ENCODE measurements at regions not wholly inside any gene's neighbourhood (a gene's known extent, or its start where the extent isn't known, plus 50 kb on each side); places are given as distances from the start of the nearest gene placed in this dataset.

DNA sequence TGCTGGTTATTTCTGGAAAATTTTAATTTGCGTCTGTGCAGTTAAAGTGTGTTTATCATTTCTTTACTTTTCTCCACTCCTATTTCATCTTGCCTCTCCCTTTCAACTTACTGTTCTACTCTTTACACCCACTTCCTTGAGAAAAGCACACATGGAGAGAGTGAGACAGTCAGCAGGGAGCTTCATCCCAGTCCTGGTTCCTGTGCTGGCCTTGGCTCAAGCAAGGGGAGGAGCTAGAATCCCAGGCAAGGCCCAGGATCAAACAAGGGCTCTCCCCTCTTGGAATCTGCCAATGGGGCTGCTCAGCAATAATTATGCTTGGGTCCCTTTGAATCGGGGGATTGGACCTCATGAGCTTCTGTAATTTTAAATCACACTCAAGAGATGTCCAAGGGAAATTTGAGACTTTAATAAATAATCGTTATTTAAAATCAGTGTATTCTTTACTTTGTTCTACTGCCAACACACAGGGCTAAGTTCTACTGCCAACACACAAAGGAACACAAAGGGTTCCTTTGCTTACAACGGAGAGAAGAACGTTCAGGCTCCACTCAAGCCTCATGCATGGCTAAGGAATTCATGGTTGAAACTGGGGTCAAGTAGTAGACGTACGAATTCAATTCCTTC is 439.3 kb upstream of the DAB2 start:
- WGBS, result 69% methylated on average over 7 of the region's 7 CpGs
- H3K4me3 ChIP-seq (ENCODE audit: low read depth, low read length), result no peak overlapping the region
- DNase-seq (ENCODE audit: extremely low spot score), result no peak
- no peaks in the 10 kb centered on the region for H3K4me1 ChIP-seq (ENCODE audit: insufficient read depth)
- no peaks in the 10 kb centered on the region for H3K36me3 ChIP-seq (ENCODE audit: insufficient read depth)
- no peak overlapping the region for H3K27ac ChIP-seq (ENCODE audit: low read depth)

- Histone ChIP-seq H3K27ac (ENCODE audit: low read depth) (no peak overlapping the region), H3K4me1 (ENCODE audit: insufficient read depth) (no peaks in the 10 kb centered on the region), H3K36me3 (ENCODE audit: insufficient read depth) (no peaks in the 10 kb centered on the region), H3K4me3 (ENCODE audit: low read depth, low read length) (no peak overlapping the region)
- WGBS, result 93% methylated on average over 3 of the region's 3 CpGs
- DNase-seq (ENCODE audit: extremely low spot score), result no peak
Measured at GRCh38 chr5:39857041-39857440, 432.3 kb upstream of the DAB2 start.

DNA sequence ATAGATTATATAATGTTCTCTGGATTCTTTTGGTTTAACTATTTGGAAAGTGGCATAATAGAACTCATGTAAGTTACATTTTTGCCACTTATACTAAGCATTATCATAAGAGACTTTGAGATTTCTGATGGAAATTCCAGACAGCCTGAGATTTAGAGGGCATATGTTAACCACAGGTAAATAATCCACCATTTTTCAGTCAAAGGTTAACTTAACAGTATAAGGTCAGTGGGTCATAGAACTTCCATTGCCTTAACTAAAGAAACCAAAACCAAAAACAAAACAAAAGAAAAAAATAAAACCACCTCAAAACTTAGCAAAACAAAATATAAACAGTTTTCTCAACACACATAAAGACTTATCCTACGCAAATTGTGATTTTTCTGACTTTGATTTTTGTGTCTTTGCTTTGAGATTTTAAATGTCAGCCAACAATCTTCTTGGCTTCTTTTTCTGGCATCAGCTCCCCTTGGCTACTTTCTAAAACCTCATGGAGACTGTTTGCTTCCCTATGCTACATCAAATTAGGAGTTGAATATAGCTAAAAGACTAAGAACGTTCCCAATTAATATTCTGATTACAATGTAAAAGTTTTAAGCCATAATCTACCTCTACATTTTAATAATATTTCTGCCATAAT is 430.1 kb upstream of the DAB2 start:
- Histone ChIP-seq H3K36me3 (ENCODE audit: insufficient read depth) (no peaks in the 10 kb centered on the region), H3K4me3 (ENCODE audit: low read depth, low read length) (no peak overlapping the region), H3K27ac (ENCODE audit: low read depth) (no peak overlapping the region), H3K4me1 (ENCODE audit: insufficient read depth) (no peaks in the 10 kb centered on the region)
- 68% methylated on average over 2 of the region's 2 CpGs for WGBS
- DNase-seq (ENCODE audit: extremely low spot score), result no peak

GRCh38 chr5:39850291-39850690 is 425.5 kb upstream of the DAB2 start:
- WGBS, result 73% methylated on average over 4 of the region's 4 CpGs

GRCh38 chr5:39846144-39846543 is 421.4 kb upstream of the DAB2 start:
- Histone ChIP-seq H3K36me3 (ENCODE audit: insufficient read depth) (no peaks in the 10 kb centered on the region), H3K27ac (ENCODE audit: low read depth) (no peak overlapping the region), H3K4me3 (ENCODE audit: low read depth, low read length) (no peak overlapping the region), H3K4me1 (ENCODE audit: insufficient read depth) (no peaks in the 10 kb centered on the region)
- DNase-seq (ENCODE audit: extremely low spot score), result no peak

More at GRCh38 chr5:39850291-39850690, 425.5 kb upstream of the DAB2 start:
- H3K27ac ChIP-seq (ENCODE audit: low read depth), result no peak overlapping the region
- no peaks in the 10 kb centered on the region for H3K36me3 ChIP-seq (ENCODE audit: insufficient read depth)
- H3K4me1 ChIP-seq (ENCODE audit: insufficient read depth), result no peaks in the 10 kb centered on the region
- no peak for DNase-seq (ENCODE audit: extremely low spot score)
- H3K4me3 ChIP-seq (ENCODE audit: low read depth, low read length), result no peak overlapping the region

DNA sequence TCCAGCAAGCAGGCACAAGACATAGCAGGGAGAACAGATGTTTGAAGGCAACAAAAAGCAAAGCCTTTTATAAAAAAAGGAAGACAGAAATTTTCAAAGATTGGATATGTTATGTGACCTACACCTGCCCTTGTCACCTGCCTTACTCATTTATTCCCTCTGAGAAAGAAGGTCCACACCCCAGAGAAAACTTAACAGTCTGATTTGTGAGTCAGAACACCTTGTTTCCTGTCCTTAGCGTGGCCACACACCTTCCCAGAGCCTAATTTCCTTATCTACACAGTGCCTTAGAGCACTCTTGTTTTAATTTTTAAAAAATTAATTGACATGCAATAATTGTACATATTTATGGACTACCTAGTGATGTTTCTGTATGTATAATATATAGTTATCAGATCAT is 419.0 kb upstream of the DAB2 start:
- DNase-seq (ENCODE audit: extremely low spot score), result no peak
- no peak overlapping the region for H3K27ac ChIP-seq (ENCODE audit: low read depth)
- no peaks in the 10 kb centered on the region for H3K36me3 ChIP-seq (ENCODE audit: insufficient read depth)
- H3K4me3 ChIP-seq (ENCODE audit: low read depth, low read length), result no peak overlapping the region
- no peaks in the 10 kb centered on the region for H3K4me1 ChIP-seq (ENCODE audit: insufficient read depth)
- WGBS, result 83% methylated on average over 1 of the region's 1 CpG

DNA sequence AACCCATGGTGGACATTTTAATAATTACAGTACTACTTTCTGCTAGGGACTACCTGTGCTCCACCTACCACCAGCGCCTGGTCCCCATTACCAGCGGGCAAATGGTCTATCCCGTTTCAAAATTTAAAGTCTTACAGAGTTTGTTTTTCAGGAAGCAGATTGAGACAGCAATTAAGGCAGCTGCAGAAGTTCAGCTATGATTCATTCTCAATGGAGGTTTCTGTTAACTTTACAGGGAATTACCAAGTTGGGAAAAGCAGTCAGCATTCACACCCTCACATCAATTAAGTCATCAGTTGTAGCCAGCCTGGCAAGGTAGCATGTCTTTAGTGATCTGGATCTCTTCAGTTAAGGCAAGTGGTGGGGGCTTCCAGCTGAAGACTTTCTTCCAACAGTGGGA is 410.6 kb upstream of the DAB2 start:
- Histone ChIP-seq H3K27ac (ENCODE audit: low read depth) (no peak overlapping the region), H3K36me3 (ENCODE audit: insufficient read depth) (no peaks in the 10 kb centered on the region), H3K4me1 (ENCODE audit: insufficient read depth) (no peaks in the 10 kb centered on the region), H3K4me3 (ENCODE audit: low read depth, low read length) (no peak overlapping the region)
- no peak for DNase-seq (ENCODE audit: extremely low spot score)
- WGBS, result 87% methylated on average over 3 of the region's 3 CpGs

GRCh38 chr5:39829441-39829840 is 404.7 kb upstream of the DAB2 start:
- 59% methylated on average over 1 of the region's 1 CpG for WGBS
- no peak for DNase-seq (ENCODE audit: extremely low spot score)
- no peaks in the 10 kb centered on the region for H3K4me1 ChIP-seq (ENCODE audit: insufficient read depth)

DNA sequence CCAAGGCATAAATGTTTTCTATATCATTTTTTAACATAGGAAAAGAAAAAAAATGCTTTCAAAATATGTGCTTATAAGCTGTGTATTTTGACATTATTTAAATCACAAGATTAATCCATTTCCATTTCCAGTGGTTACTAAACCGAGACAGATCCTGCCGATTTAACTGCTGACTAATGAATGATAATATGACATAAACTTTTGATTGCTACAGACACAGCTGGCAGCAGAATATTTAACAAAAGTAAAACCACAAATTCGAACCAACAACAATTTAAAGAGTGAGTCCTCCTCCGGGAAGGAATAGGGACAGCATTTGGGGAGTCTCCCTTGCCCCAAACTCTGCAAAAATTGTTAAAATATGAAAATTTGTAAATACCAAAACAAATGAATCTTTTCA is 401.3 kb upstream of the DAB2 start:
- DNase-seq (ENCODE audit: extremely low spot score), result no peak
- no peaks in the 10 kb centered on the region for H3K4me1 ChIP-seq (ENCODE audit: insufficient read depth)
- H3K27ac ChIP-seq (ENCODE audit: low read depth), result no peak overlapping the region
- H3K36me3 ChIP-seq (ENCODE audit: insufficient read depth), result no peaks in the 10 kb centered on the region
- H3K4me3 ChIP-seq (ENCODE audit: low read depth, low read length), result no peak overlapping the region
- 85% methylated on average over 4 of the region's 4 CpGs for WGBS

More at GRCh38 chr5:39829441-39829840, 404.7 kb upstream of the DAB2 start:
- Histone ChIP-seq H3K4me3 (ENCODE audit: low read depth, low read length) (no peak overlapping the region), H3K36me3 (ENCODE audit: insufficient read depth) (no peaks in the 10 kb centered on the region), H3K27ac (ENCODE audit: low read depth) (no peak overlapping the region)

GRCh38 chr5:39825301-39825700 is 400.5 kb upstream of the DAB2 start:
- H3K36me3 ChIP-seq (ENCODE audit: insufficient read depth), result no peaks in the 10 kb centered on the region
- WGBS, result 61% methylated on average over 3 of the region's 3 CpGs
- H3K27ac ChIP-seq (ENCODE audit: low read depth), result no peak overlapping the region
- no peaks in the 10 kb centered on the region for H3K4me1 ChIP-seq (ENCODE audit: insufficient read depth)
- DNase-seq (ENCODE audit: extremely low spot score), result no peak
- H3K4me3 ChIP-seq (ENCODE audit: low read depth, low read length), result no peak overlapping the region

DNA sequence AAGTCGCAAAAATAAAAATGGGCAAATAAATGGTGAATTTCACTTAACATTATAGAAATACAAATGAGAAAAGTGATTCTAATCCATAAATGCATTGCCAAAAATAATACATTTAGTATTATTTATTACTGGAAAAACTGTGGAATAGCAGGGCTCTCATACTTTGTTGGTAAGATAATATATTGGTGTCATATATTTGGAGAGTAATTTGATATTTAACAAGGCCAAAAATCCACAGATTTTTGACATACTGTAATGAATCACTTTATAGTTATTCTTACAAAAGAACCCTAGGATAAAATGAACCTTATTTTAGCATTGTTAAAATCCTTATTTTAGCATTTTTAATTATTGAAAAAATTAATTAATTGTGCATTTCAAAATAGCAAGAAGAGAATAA is 397.2 kb upstream of the DAB2 start:
- 94% methylated on average over 1 of the region's 1 CpG for WGBS
- Histone ChIP-seq H3K4me1 (ENCODE audit: insufficient read depth) (no peaks in the 10 kb centered on the region), H3K36me3 (ENCODE audit: insufficient read depth) (no peaks in the 10 kb centered on the region), H3K4me3 (ENCODE audit: low read depth, low read length) (no peak overlapping the region), H3K27ac (ENCODE audit: low read depth) (no peak overlapping the region)
- DNase-seq (ENCODE audit: extremely low spot score), result no peak

GRCh38 chr5:39816866-39817265 is 392.1 kb upstream of the DAB2 start:
- Histone ChIP-seq H3K4me1 (ENCODE audit: insufficient read depth) (no peaks in the 10 kb centered on the region), H3K4me3 (ENCODE audit: low read depth, low read length) (no peak overlapping the region), H3K27ac (ENCODE audit: low read depth) (no peak overlapping the region), H3K36me3 (ENCODE audit: insufficient read depth) (no peaks in the 10 kb centered on the region)
- DNase-seq (ENCODE audit: extremely low spot score), result no peak
- WGBS, result 45% methylated on average over 3 of the region's 3 CpGs

- Histone ChIP-seq H3K36me3 (ENCODE audit: insufficient read depth) (no peaks in the 10 kb centered on the region), H3K4me3 (ENCODE audit: low read depth, low read length) (no peak overlapping the region), H3K4me1 (ENCODE audit: insufficient read depth) (no peaks in the 10 kb centered on the region), H3K27ac (ENCODE audit: low read depth) (peak overlapping the region; percentile 23)
- WGBS, result 45% methylated on average over 5 of the region's 5 CpGs
- no peak for DNase-seq (ENCODE audit: extremely low spot score)
Measured at GRCh38 chr5:39816156-39816845, 391.5 kb upstream of the DAB2 start.

GRCh38 chr5:39815711-39816110 is 390.9 kb upstream of the DAB2 start:
- H3K36me3 ChIP-seq (ENCODE audit: insufficient read depth), result no peaks in the 10 kb centered on the region
- DNase-seq (ENCODE audit: extremely low spot score), result no peak
- no peaks in the 10 kb centered on the region for H3K4me1 ChIP-seq (ENCODE audit: insufficient read depth)
- 18% methylated on average over 2 of the region's 2 CpGs for WGBS
- no peak overlapping the region for H3K27ac ChIP-seq (ENCODE audit: low read depth)
- no peak overlapping the region for H3K4me3 ChIP-seq (ENCODE audit: low read depth, low read length)
